ENCODE measurements at regions not wholly inside any gene's neighbourhood (a gene's known extent, or its start where the extent isn't known, plus 50 kb on each side); places are given as distances from the start of the nearest gene placed in this dataset.
"Not testable (repeated sequence)": the region's sequence is repeated elsewhere in the genome, so short reads cannot be mapped to it uniquely, and the experiment has no call there.

- in situ Hi-C loops (cut with HindIII; ENCODE audit: low sequenced_read_pairs): no loop called here
Measured at GRCh38 chr9:71632776-71633175, 135.5 kb downstream of the CEMIP2 start.

DNA sequence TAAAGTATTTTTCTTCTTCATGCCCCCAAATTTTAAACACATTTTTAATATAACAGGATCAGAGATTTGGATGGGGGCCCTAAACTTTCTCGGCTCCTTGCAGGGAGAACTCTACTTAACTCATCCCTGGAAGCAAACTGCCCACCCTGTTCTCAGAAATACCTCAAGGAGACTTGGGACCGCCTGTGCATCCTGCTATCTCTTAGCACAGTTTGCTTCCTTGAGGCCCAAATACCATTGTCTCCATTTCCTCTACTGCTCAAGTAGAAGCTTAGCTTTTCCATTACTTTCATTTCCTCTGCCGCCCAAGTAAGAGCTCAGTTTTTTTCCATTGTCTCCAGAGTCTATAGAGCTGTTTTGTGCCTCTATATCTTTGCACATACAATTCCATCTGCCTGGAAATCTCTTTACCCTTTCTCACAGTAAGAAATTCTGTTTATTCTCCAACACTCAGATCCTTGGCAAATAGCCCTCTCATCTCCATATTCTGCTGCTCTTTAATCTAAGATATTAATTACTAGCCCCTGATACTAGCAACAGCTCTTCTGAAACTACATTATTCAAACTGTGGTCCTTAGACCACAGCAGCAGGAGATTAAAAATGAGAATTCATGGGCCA, 137.8 kb downstream of the CEMIP2 start:
- in situ Hi-C loops (cut with HindIII; ENCODE audit: low sequenced_read_pairs): no loop called here

DNA sequence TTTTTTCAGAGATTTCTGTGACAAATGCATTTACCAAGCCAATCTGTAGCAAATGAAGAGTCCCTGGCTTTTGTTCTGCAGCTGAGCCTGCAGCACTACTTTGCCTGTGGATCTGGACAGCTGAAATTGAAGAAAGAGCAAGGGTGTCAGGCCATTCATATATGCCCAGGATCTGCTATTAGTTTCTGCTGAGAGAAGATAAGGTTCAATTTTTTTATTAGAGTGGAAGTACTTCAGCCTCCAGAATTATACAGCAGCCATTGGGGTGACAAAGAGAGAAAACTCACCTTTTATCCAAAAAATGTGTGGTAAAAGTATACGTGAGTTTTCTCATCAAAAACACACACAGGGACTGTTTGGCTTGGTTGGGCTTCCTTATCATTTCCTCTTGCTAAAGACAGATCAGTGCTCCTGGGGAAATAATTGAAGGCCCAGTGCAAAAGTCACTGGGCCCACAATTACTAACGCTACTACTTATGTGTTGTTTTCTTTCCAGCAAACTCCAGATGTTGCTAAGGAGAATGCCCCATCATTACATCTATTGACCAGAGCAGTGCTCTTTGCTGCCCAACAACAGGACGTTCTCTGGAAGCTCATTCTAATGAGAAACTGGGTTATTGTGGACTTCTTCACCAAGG, 138.6 kb downstream of the CEMIP2 start:
- in situ Hi-C loops (cut with HindIII; ENCODE audit: low sequenced_read_pairs): no loop called here

DNA sequence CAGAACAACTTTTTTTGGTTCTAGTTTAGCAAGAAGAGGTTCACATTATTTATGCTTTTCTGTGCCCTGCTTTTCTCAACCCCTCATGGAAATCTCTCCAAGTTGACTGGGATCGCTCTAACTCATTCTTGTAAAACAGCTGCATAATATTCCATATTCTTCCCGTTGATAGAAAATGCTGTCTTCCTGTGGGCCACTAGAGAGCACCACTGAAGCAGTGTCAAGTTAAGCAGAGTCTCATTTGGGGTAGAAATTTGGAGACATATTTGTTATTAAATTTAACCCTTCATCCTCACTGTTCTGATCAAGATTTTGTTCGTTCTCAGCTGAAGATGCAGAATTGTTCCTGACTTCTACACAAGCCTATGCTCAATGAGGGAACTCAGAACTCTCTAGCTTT, 140.1 kb downstream of the CEMIP2 start:
- in situ Hi-C loops (cut with HindIII; ENCODE audit: low sequenced_read_pairs): no loop called here

GRCh38 chr9:71627537-71627936, 140.8 kb downstream of the CEMIP2 start:
- in situ Hi-C loops (cut with HindIII; ENCODE audit: low sequenced_read_pairs): no loop called here

GRCh38 chr9:71626395-71626794, 141.9 kb downstream of the CEMIP2 start:
- in situ Hi-C loops (cut with HindIII; ENCODE audit: low sequenced_read_pairs): no loop called here

- in situ Hi-C loops (cut with HindIII; ENCODE audit: low sequenced_read_pairs): no loop called here
Measured at GRCh38 chr9:71624728-71625127, 143.6 kb downstream of the CEMIP2 start.

GRCh38 chr9:71620746-71621145, 147.6 kb downstream of the CEMIP2 start:
- in situ Hi-C loops (cut with HindIII; ENCODE audit: low sequenced_read_pairs): no loop called here

- in situ Hi-C loops (cut with HindIII; ENCODE audit: low sequenced_read_pairs): no loop called here
Measured at GRCh38 chr9:71620331-71620730, 148.0 kb downstream of the CEMIP2 start.

- in situ Hi-C loops (cut with HindIII; ENCODE audit: low sequenced_read_pairs): no loop called here
Measured at GRCh38 chr9:71619926-71620325, 148.4 kb downstream of the CEMIP2 start.

- in situ Hi-C loops (cut with HindIII; ENCODE audit: low sequenced_read_pairs): loop anchor here (5.0 kb wide), 1 partner anchor 103 kb away; no protein-coding TSS in a partner anchor
Measured at GRCh38 chr9:71614409-71615010, 153.8 kb downstream of the CEMIP2 start.

GRCh38 chr9:71612889-71613288, 155.4 kb downstream of the CEMIP2 start:
- in situ Hi-C loops (cut with HindIII; ENCODE audit: low sequenced_read_pairs): loop anchor here (5.0 kb wide), 1 partner anchor 104 kb away; no protein-coding TSS in a partner anchor

DNA sequence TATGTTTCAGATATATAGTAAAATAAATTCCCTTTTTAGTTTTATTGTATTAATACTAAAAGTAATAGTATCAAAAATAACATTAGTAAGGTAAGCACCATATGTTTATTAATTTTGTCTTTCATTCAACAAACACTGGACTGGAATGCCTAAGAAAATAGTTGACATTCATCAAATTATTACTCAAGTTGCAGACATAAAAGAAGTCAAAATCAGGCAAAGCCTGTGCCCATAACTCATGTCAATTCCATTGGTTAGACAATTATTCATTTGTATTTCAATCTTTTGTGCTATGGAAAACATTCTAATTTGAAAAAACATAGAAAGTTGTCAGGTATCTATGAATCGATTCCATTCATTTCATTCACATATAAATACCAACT, 158.9 kb downstream of the CEMIP2 start:
- in situ Hi-C loops (cut with HindIII; ENCODE audit: low sequenced_read_pairs): no loop called here

GRCh38 chr9:71608825-71609447, 159.4 kb downstream of the CEMIP2 start:
- in situ Hi-C loops (cut with HindIII; ENCODE audit: low sequenced_read_pairs): no loop called here

GRCh38 chr9:71608021-71608420, 160.3 kb downstream of the CEMIP2 start:
- in situ Hi-C loops (cut with HindIII; ENCODE audit: low sequenced_read_pairs): no loop called here

DNA sequence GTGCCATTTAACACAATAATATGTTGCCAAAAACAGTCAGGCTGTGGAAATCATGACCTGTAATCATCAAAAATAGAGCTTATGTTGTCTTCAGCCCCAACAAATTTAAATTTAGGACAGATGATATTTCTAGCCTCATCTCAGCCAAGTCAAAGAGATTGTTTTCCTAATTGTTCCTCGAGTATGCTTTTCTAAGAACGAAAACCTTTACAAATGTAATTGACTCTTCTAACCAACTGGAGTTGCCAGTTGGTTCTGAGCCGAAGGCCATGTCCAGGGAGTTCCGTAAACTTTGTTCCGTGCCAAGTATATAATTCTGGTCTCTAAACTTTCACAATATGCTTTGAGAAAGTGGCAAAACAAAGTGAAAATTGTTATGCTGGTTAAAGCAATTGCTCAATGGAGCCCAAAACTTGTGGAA, 160.8 kb downstream of the CEMIP2 start:
- in situ Hi-C loops (cut with HindIII; ENCODE audit: low sequenced_read_pairs): no loop called here

- in situ Hi-C loops (cut with HindIII; ENCODE audit: low sequenced_read_pairs): no loop called here
Measured at GRCh38 chr9:71604197-71605063, 163.9 kb downstream of the CEMIP2 start.

DNA sequence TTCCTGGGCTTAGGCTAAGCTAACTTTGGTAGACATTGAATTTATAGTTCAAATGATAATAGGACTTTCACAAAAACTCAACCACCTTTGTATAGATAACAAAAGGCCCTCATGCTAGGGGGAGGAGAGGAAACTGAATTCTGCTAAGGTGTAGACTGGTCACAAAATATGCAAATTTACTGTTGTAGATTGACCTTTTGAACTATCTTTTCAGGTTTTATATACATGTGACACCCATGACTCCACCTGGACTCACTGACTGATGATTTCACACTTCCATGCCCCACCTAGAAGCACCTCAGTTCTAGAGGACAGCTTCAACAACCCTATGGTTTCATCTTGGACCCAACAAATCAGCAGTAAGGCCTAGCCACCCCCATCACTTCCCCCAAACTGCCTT, 165.7 kb downstream of the CEMIP2 start:
- in situ Hi-C loops (cut with HindIII; ENCODE audit: low sequenced_read_pairs): no loop called here

DNA sequence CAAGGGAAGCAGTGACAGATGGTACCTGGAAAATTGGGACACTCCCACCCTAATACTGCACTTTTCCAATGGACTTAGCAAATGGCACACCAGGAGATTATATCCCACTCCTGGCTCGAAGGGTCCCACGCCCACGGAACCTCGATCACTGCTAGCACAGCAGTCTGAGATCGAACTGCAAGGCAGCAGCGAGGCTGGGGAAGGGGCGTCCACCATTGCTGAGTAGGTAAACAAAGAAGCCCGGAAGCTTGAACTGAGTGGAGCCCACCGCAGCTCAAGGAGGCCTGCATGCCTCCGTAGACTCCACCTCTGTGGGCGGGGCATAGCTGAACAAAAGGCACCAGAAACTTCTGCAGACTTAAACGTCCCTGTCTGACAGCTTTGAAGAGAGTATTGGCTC, 172.6 kb downstream of the CEMIP2 start:
- in situ Hi-C loops (cut with HindIII; ENCODE audit: low sequenced_read_pairs): not testable (repeated sequence)

GRCh38 chr9:71594541-71594940, 173.8 kb downstream of the CEMIP2 start:
- in situ Hi-C loops (cut with HindIII; ENCODE audit: low sequenced_read_pairs): no loop called here

- in situ Hi-C loops (cut with HindIII; ENCODE audit: low sequenced_read_pairs): no loop called here
Measured at GRCh38 chr9:71592400-71592799, 175.9 kb downstream of the CEMIP2 start.

Data from endothelial cell of hepatic sinusoid (primary cell).